Omental fat pad (tissue), 3 donors: ENCODE measurements at regions not wholly inside any gene's neighbourhood (a gene's known extent, or its start where the extent isn't known, plus 50 kb on each side); places are given as distances from the start of the nearest gene placed in this dataset.

Source experiments
- ATAC-seq: fragments of 150-250 bp; one replicate; pipeline ENCODE4 v1.9.1; 2016; ENCODE audit warnings: mild to moderate bottlenecking, moderate library complexity; ENCODE audit not compliant: low FRiP score
- DNase-seq: peaks from one replicate; pipeline ENCODE4 v3.0.0-alpha.2; 2019; ENCODE audit warnings: low spot score
- CTCF ChIP-seq, 3 donors: fragments of 450-650 bp; IDR thresholded peaks; one replicate each; pipeline ENCODE4 v1.5.1; 2016 to 2017; ENCODE audit warnings: antibody characterized with exemption in 3 of 3, mild to moderate bottlenecking in 3 of 3, moderate library complexity in 2 of 3

GRCh38 chr10:44197646-44198045 is 187.3 kb downstream of the CXCL12 start:
- ATAC-seq (no peak), DNase-seq (no peak)
- no peak for TF ChIP-seq CTCF (IDR thresholded peaks at IDR 0.05)

GRCh38 chr10:44196336-44196735 is 188.6 kb downstream of the CXCL12 start:
- DNase-seq = no peak
- no peak for ATAC-seq
- no peak for TF ChIP-seq CTCF (IDR thresholded peaks at IDR 0.05)

- DNase-seq = no peak
Measured at GRCh38 chr10:44196008-44196320, 188.9 kb downstream of the CXCL12 start.

GRCh38 chr10:44195112-44196007 is 189.5 kb downstream of the CXCL12 start:
- DNase-seq = no peak

More at GRCh38 chr10:44196008-44196320, 188.9 kb downstream of the CXCL12 start:
- TF ChIP-seq CTCF (IDR thresholded peaks at IDR 0.05) = no peak
- ATAC-seq = no peak

GRCh38 chr10:44194435-44194834 is 190.5 kb downstream of the CXCL12 start:
- ATAC-seq (no peak), DNase-seq (no peak)
- no peak for TF ChIP-seq CTCF (IDR thresholded peaks at IDR 0.05)

More at GRCh38 chr10:44195112-44196007, 189.5 kb downstream of the CXCL12 start:
- no peak for TF ChIP-seq CTCF (IDR thresholded peaks at IDR 0.05)
- ATAC-seq = peak; percentile 55

- TF ChIP-seq CTCF (IDR thresholded peaks at IDR 0.05) = no peak
- DNase-seq (no peak), ATAC-seq (no peak)
Measured at GRCh38 chr10:44193567-44194220, 191.2 kb downstream of the CXCL12 start.
